ENCODE measurements at regions not wholly inside any gene's neighbourhood (a gene's known extent, or its start where the extent isn't known, plus 50 kb on each side); places are given as distances from the start of the nearest gene placed in this dataset.

DNA sequence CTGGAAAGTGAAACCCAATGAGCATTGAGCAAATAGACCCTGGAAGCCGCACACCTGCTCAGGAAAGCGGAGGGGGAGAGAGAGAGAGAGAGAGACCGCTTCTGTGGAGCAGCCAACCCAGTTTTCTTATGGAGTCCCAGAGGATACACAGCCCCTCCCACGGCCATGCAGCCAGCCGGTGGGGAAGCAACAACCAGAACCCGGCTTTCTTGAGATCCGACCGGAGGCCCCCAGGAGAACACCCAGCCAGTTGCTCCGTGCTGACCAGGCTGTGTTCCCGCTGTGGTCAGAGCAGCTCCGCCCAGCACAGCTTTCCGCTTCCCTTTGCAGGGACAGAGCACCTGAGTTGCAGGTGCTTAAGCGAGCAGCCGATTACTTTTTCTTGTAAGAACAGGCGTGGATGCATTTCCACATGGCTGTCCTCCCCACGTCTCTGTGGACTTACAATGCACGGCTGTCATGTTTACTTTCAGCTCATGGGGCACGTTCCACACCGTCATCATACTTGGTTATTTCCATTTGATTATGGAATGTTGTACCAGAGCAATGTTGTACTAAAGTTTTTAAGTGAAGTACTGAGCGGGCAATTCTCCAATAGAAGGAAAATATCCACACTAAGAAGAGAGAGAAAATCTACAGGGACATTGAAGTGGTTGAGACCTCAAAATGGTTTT is 381.9 kb downstream of the THBS2 start:
- TF ChIP-seq, protein P1, sequence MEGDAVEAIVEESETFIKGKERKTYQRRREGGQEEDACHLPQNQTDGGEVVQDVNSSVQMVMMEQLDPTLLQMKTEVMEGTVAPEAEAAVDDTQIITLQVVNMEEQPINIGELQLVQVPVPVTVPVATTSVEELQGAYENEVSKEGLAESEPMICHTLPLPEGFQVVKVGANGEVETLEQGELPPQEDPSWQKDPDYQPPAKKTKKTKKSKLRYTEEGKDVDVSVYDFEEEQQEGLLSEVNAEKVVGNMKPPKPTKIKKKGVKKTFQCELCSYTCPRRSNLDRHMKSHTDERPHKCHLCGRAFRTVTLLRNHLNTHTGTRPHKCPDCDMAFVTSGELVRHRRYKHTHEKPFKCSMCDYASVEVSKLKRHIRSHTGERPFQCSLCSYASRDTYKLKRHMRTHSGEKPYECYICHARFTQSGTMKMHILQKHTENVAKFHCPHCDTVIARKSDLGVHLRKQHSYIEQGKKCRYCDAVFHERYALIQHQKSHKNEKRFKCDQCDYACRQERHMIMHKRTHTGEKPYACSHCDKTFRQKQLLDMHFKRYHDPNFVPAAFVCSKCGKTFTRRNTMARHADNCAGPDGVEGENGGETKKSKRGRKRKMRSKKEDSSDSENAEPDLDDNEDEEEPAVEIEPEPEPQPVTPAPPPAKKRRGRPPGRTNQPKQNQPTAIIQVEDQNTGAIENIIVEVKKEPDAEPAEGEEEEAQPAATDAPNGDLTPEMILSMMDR (IDR thresholded peaks at IDR 0.05; ENCODE audit: low read length), result no peak
- TF ChIP-seq EZH2 (optimal IDR thresholded peaks at IDR 0.05; ENCODE audit: low read depth, low read length), result no peak
